ENCODE measurements at regions not wholly inside any gene's neighbourhood (a gene's known extent, or its start where the extent isn't known, plus 50 kb on each side); places are given as distances from the start of the nearest gene placed in this dataset.

DNA sequence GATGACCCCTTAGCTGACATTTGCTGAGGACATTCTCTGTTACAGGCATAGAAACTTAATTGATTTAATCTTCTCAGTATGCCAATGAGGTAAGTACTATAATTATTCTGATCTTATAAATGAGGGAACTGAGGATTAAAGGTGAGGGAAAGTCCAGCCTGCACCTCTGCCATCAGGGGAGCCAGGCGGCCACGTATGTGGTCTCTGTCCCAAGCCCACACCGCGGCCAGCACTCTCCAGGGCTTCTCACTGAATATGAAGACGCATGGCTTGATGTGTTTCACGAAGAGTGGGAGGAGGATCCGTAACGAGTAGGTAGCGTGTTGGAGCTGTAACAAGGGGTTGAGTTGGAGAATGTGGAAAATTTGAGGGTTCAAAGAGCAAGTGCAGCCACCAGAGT, 154.4 kb downstream of the TMEM18 start:
- TF ChIP-seq POLR2A (IDR thresholded peaks at IDR 0.05; ENCODE audit: low read depth, low read length): no peak
- TF ChIP-seq CBFB (IDR thresholded peaks at IDR 0.05; ENCODE audit: low read depth): no peak
- TF ChIP-seq USF1 (IDR thresholded peaks at IDR 0.05; ENCODE audit: borderline replicate concordance, extremely low read length, insufficient read depth, low read depth, low read length): no peak

All from GM12878 (cell line).